HepG2 (cell line): ENCODE measurements at regions not wholly inside any gene's neighbourhood (a gene's known extent, or its start where the extent isn't known, plus 50 kb on each side); places are given as distances from the start of the nearest gene placed in this dataset.

Experiments
- CREM ChIP-seq, 2 experiments: sonication (generic) in 1 of 2; formaldehyde crosslinking in 1 of 2; IDR thresholded peaks; 2 replicates each; pipeline versions ENCODE4 v1.4.0 to v1.6.1; 2016 to 2020; ENCODE audit warnings: antibody characterized with exemption in 1 of 2, mild to moderate bottlenecking in 1 of 2, missing genetic modification reagents in 1 of 2
- EZH2 ChIP-seq: conservative IDR thresholded peaks from 2 replicates; pipeline ENCODE4 v1.6.1; 2012; ENCODE audit warnings: mild to moderate bottlenecking, low read depth, low read length, moderate library complexity
- JUND ChIP-seq: sonication (generic); formaldehyde crosslinking; IDR thresholded peaks from 2 replicates; pipeline ENCODE4 v1.8.0; 2022; ENCODE audit warnings: mild to moderate bottlenecking, missing genetic modification reagents
- MXD4 ChIP-seq: IDR thresholded peaks from 2 replicates; pipeline ENCODE4 v1.6.1; 2016; ENCODE audit warnings: mild to moderate bottlenecking, missing biosample characterization, missing genetic modification reagents
- NFYB ChIP-seq: sonication (generic); formaldehyde crosslinking; IDR thresholded peaks from 2 replicates; pipeline ENCODE4 v1.4.0; 2020; ENCODE audit warnings: missing genetic modification reagents
- SETDB1 ChIP-seq: sonication (generic); formaldehyde crosslinking; IDR thresholded peaks from 2 replicates; pipeline ENCODE4 v1.5.1; 2020; ENCODE audit warnings: missing genetic modification reagents, mild to moderate bottlenecking, borderline replicate concordance
- SOX6 ChIP-seq, 2 experiments: fragments of 450-650 bp in 1 of 2; sonication (generic) in 1 of 2; formaldehyde crosslinking in 1 of 2; IDR thresholded peaks; 2 replicates each; pipeline versions ENCODE4 v1.4.0 to v1.6.1; 2017 to 2020; ENCODE audit warnings: antibody characterized with exemption in 1 of 2, mild to moderate bottlenecking in 1 of 2, missing genetic modification reagents in 1 of 2
- ZNF143 ChIP-seq: sonication (generic); formaldehyde crosslinking; IDR thresholded peaks from 2 replicates; pipeline ENCODE4 v1.4.0; 2020; ENCODE audit warnings: missing genetic modification reagents
- ZNF616 ChIP-seq: sonication (generic); formaldehyde crosslinking; IDR thresholded peaks from 2 replicates; pipeline ENCODE4 v1.5.0; 2020; ENCODE audit warnings: low read depth, mild to moderate bottlenecking, missing genetic modification reagents
- ZNF839 ChIP-seq: sonication (generic); formaldehyde crosslinking; IDR thresholded peaks from 2 replicates; pipeline ENCODE4 v1.4.0; 2020; ENCODE audit warnings: missing genetic modification reagents, mild to moderate bottlenecking, borderline replicate concordance
- TF ChIP-seq, protein P1 (sequence below): sonication (generic); formaldehyde crosslinking; IDR thresholded peaks from 2 replicates; pipeline ENCODE4 v1.8.1; 2023; ENCODE audit warnings: mild to moderate bottlenecking, missing genetic modification reagents
- TF ChIP-seq, protein P2 (sequence below): sonication (generic); formaldehyde crosslinking; IDR thresholded peaks from 2 replicates; pipeline ENCODE4 v1.5.1; 2020; ENCODE audit warnings: mild to moderate bottlenecking, missing genetic modification reagents, moderate library complexity

DNA sequence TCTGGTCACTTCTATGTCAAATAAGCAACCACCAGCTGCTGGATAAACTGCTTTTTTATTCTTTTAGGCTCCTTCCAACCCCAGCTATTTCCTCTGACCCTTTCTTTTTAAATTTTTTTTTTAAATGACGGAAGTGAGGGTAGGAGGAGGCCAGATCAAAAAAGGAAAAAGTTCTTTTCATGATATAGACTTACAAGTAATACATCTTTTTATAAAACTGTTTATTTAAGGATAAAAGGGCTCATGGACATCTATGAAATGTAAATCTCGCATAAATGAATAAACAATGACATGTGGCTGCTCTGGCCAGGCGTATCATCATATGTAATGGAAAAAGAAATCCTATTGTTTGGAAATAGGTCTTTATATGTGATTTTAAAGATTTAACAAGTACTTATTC, 169.0 kb upstream of the ATP2B1 start:
- TF ChIP-seq EZH2 = no peak
- TF ChIP-seq, protein P1, sequence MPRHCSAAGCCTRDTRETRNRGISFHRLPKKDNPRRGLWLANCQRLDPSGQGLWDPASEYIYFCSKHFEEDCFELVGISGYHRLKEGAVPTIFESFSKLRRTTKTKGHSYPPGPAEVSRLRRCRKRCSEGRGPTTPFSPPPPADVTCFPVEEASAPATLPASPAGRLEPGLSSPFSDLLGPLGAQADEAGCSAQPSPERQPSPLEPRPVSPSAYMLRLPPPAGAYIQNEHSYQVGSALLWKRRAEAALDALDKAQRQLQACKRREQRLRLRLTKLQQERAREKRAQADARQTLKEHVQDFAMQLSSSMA (CRISPR knock-in tag) = no peak
- no peak for TF ChIP-seq SETDB1
- no peak for TF ChIP-seq ZNF616 (CRISPR knock-in tag)
- no peak for TF ChIP-seq ZNF143 (CRISPR knock-in tag)
- TF ChIP-seq NFYB (CRISPR knock-in tag) = no peak
- TF ChIP-seq, protein P2, sequence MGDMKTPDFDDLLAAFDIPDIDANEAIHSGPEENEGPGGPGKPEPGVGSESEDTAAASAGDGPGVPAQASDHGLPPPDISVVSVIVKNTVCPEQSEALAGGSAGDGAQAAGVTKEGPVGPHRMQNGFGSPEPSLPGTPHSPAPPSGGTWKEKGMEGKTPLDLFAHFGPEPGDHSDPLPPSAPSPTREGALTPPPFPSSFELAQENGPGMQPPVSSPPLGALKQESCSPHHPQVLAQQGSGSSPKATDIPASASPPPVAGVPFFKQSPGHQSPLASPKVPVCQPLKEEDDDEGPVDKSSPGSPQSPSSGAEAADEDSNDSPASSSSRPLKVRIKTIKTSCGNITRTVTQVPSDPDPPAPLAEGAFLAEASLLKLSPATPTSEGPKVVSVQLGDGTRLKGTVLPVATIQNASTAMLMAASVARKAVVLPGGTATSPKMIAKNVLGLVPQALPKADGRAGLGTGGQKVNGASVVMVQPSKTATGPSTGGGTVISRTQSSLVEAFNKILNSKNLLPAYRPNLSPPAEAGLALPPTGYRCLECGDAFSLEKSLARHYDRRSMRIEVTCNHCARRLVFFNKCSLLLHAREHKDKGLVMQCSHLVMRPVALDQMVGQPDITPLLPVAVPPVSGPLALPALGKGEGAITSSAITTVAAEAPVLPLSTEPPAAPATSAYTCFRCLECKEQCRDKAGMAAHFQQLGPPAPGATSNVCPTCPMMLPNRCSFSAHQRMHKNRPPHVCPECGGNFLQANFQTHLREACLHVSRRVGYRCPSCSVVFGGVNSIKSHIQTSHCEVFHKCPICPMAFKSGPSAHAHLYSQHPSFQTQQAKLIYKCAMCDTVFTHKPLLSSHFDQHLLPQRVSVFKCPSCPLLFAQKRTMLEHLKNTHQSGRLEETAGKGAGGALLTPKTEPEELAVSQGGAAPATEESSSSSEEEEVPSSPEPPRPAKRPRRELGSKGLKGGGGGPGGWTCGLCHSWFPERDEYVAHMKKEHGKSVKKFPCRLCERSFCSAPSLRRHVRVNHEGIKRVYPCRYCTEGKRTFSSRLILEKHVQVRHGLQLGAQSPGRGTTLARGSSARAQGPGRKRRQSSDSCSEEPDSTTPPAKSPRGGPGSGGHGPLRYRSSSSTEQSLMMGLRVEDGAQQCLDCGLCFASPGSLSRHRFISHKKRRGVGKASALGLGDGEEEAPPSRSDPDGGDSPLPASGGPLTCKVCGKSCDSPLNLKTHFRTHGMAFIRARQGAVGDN (CRISPR knock-in tag) = no peak
- no peak for TF ChIP-seq SOX6 (IDR thresholded peaks at IDR 0.05)
- TF ChIP-seq SOX6 (CRISPR knock-in tag; IDR thresholded peaks at IDR 0.05) = no peak
- TF ChIP-seq ZNF839 = no peak
- no peak for TF ChIP-seq CREM (IDR thresholded peaks at IDR 0.05)
- TF ChIP-seq CREM (CRISPR knock-in tag; IDR thresholded peaks at IDR 0.05) = no peak
- TF ChIP-seq JUND (CRISPR knock-in tag) = no peak
- TF ChIP-seq MXD4 (CRISPR knock-in tag) = no peak
